ENCODE measurements at regions not wholly inside any gene's neighbourhood (a gene's known extent, or its start where the extent isn't known, plus 50 kb on each side); places are given as distances from the start of the nearest gene placed in this dataset.
"Not testable (repeated sequence)": the region's sequence is repeated elsewhere in the genome, so short reads cannot be mapped to it uniquely, and the experiment has no call there.

DNA sequence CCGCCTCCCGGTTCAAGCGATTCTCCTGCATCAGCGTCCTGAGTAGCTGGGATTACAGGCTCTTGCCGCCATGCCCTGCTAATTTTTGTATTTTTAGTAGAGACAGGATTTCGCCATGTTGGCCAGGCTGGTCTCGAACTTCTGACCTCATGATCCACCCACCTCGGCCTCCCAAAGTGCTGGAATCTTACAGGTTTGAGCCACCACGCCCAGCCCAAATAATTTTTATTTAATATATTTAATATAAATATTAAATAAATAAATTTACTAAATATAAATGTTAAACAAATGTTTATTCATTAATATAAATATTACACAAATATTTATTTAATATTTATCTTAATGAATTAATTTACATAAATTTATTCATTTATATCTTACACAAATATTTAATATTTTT is 120.2 kb downstream of the SHOX start:
- no peak for DNase-seq (ENCODE audit: low spot score)
- no peak for FAIRE-seq

DNA sequence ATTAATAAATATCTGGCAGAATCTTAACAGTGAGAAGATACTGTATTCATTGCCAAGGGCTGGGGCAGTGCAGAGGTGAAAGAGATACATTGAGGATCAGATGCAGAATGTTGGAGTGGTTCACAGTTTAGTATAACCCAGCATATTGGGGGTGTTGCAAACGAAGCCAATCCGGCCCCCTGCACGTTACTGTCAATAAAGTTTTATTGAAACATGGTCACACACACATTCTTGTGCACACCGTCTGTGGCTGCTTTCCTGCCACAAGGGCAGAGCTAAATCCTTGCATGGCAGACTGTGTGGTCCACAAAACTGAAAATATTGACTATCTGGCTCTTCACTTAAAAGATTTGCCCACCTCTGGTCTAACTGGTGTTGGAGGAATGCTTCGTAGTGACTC is 119.7 kb downstream of the SHOX start:
- DNase-seq (ENCODE audit: low spot score) (no peak), FAIRE-seq (no peak)

DNA sequence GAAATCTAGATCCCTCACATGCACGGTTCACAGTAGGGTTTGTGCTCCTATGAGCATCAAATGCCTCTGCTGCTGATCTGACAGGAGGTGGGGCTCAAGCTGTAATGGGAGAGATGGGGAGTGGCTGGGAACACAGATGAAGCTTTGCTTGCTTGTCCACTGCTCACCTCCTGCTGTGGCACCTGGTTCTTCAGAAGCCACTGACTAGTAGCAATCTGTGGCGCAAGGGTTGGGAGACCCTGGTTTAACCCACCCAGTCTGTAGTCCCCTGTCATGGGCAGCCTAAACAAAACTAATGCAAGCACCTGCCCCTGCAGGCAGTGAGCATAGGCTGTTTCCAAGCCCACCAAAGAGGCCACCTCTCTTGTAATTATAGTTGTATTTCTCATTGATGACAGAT is 116.6 kb downstream of the SHOX start:
- no peak for FAIRE-seq
- DNase-seq (ENCODE audit: low spot score), result no peak

DNA sequence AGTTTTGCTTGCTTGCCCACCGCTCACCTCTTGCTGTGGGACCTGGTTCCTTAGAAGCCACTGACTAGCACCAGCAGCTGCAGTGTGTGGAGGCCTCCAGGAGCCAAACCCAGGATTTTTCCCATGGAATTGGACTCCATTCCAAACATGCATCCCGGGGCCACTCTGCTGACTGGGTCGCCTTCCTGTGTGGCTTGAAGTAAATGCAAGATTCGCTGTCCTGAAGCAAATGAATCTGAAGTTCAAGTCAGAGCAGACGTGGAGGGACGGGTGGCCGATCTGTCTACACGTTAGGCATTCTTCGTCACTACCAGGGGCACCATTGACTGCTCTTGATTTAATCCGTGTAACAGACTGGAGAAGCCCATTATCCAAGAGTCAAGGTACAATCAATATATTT is 109.0 kb downstream of the SHOX start:
- FAIRE-seq, result no peak
- no peak for DNase-seq (ENCODE audit: low spot score)

GRCh38 chrX:737021-737420 is 106.4 kb downstream of the SHOX start:
- DNase-seq (ENCODE audit: low spot score), result not testable (repeated sequence)
- peak; percentile 9 for FAIRE-seq

DNA sequence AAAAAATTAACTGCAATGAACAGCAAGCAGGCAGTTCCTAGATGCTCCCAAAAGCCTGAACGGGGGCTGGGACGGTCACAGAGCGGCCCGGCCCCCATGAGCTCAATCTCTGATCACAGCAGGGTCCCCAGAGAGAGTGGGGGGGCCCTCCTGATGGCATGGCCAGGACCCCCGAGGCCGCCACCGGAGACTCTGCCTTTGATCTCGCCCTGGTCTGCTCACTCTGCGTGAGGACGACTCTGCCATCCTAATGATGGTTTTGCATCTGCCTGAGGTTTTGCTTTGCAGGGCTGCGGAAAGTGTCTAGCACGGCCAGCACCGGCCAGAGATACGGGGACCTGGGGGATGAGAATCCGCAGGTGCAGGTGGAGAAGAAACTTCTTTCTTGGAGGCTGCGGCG is 103.8 kb downstream of the SHOX start:
- DNase-seq (ENCODE audit: low spot score), result no peak
- FAIRE-seq, result no peak

- FAIRE-seq, result no peak
These were observed 103.4 kb downstream of the SHOX start for GRCh38 chrX:733961-734360.

GRCh38 chrX:729583-730409 is 99.2 kb downstream of the SHOX start:
- DNase-seq (ENCODE audit: low spot score) (no peak), FAIRE-seq (no peak)

More at GRCh38 chrX:733961-734360, 103.4 kb downstream of the SHOX start:
- no peak for DNase-seq (ENCODE audit: low spot score)

DNA sequence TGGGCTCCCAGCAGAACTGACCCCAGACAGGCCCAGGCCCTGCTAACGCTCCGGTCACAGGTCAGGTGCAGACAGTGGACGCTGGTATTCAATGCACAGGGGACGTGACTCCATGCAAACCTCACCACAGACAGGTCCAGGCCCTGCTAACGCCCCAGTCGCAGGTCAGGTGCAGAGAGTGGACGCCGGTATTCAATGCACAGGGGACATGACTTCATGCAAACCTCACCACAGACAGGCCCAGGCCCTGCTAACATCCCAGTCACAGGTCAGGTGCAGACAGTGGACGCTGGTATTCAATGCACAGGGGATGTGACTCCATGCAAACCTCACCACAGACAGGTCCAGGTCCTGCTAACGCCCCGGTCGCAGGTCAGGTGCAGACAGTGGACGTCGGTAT is 98.5 kb downstream of the SHOX start:
- not testable (repeated sequence) for FAIRE-seq; DNase-seq (ENCODE audit: low spot score)

GRCh38 chrX:728639-729038 is 98.0 kb downstream of the SHOX start:
- not testable (repeated sequence) for DNase-seq (ENCODE audit: low spot score); FAIRE-seq

DNA sequence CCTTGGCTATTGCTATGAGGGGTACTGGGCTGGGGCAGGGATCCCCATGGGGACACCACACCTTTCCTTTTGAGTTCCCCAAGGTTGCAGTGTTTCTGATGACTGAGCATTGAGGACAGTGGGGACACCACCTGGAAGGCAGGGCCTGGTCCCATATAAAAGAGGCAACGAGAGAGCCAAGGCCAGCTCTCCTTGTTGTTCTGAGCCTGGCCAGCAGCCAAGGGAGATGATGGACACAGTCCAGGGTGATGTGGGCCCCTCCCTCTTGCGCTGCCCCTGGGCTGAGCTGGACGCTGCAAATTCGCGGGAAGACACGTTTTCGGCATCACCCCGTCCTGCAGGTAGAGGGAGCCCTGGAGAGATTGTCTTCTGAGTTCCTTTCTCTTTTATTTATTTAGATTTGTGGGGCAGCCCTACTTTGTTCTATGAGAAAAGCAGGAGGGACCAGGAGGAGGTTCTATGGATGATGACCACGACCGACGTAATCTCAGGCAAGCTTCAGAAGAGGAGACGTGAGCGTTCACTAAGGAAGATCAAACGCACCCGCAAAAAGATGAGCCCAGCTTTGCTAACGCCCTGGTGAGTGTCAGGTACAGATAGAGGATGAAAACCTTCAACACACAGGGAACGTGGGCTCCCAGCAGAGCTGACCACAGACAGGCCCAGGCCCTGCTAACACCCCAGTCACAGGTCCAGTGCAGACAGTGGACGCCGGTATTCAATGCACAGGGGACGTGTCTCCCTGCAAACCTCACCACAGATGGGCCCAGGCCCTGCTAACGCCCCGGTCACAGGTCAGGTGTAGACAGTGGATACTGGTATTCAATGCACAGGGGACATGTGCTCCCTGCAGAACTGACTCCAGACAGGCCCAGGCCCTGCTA is 97.4 kb downstream of the SHOX start:
- FAIRE-seq (no peak), DNase-seq (ENCODE audit: low spot score) (peak; percentile 41)

GRCh38 chrX:725971-726370 is 95.4 kb downstream of the SHOX start:
- FAIRE-seq (no peak), DNase-seq (ENCODE audit: low spot score) (no peak)

- no peak for FAIRE-seq
- no peak for DNase-seq (ENCODE audit: low spot score)
These were observed 93.7 kb downstream of the SHOX start for GRCh38 chrX:724256-724655.

DNA sequence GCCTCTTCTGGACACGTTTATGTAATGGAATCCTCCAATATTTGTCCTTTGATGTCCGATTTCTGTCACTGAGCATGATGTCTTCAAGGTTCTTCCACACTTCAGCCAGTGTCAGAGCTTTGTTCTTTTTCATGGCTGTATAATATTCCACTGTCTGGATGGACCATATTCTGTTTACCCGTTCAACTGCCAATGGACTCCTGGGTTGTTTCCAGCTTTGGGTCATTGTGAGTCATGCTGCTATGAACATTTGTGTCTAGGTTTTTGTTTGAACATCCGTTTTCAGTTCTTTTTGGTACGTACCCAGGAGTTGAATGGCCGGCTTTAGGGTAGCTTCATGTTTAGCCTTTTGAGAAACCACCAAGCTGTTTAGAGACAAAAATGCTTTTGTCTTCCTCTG is 93.2 kb downstream of the SHOX start:
- no peak for FAIRE-seq

DNA sequence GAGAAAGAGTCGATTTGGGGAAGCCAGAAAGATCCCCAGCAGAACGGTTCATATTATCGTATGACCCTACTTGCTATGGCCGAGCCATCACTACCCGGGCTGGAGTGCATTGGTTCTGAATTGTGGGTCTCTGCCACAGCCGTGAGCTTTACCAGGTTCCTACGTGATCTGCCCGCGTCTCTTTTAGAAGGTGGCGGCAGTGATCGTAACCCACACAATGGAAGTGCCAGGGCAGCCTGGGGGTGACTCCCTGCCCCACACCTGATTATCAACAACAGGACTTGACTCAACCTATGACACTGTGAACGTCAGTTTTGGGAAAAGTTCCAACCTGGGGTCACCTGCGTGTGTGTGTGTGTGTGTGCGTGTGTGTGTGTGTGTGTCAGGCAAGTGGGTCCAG is 90.8 kb downstream of the SHOX start:
- FAIRE-seq, result no peak
- DNase-seq (ENCODE audit: low spot score), result no peak

More for the DNA sequence above, 93.2 kb downstream of the SHOX start:
- DNase-seq (ENCODE audit: low spot score), result no peak

- DNase-seq (ENCODE audit: low spot score) (no peak), FAIRE-seq (no peak)
These were observed 90.2 kb downstream of the SHOX start for GRCh38 chrX:720825-721224.

GRCh38 chrX:720250-720649 is 89.7 kb downstream of the SHOX start:
- FAIRE-seq, result no peak
- no peak for DNase-seq (ENCODE audit: low spot score)

GRCh38 chrX:716136-716535 is 85.5 kb downstream of the SHOX start:
- no peak for FAIRE-seq

GRCh38 chrX:714131-714530 is 83.5 kb downstream of the SHOX start:
- DNase-seq (ENCODE audit: low spot score) (no peak), FAIRE-seq (no peak)

More at GRCh38 chrX:716136-716535, 85.5 kb downstream of the SHOX start:
- DNase-seq (ENCODE audit: low spot score), result no peak

All from urothelium cell line (cell line).